SK-N-SH treated with all-trans-retinoic acid at 6 μM for 48 hours (cell line): ENCODE measurements at regions not wholly inside any gene's neighbourhood (a gene's known extent, or its start where the extent isn't known, plus 50 kb on each side); places are given as distances from the start of the nearest gene placed in this dataset.

Source experiments
- ATAC-seq: fragments of 200-7000 bp; cut with Tn5 transposase; 3 replicates; pipeline ENCODE4 v1.9.1; 2020; ENCODE audit warnings: mild to moderate bottlenecking, moderate library complexity
- ARNTL ChIP-seq: fragments of 450-650 bp; formaldehyde crosslinking; IDR thresholded peaks from 2 replicates; pipeline ENCODE4 v1.5.0; 2020; ENCODE audit warnings: low read depth, mild to moderate bottlenecking, moderate library complexity, borderline replicate concordance
- BACH2 ChIP-seq: fragments of 250-450 bp; sonication (Bioruptor Pico); IDR thresholded peaks from 2 replicates; pipeline ENCODE4 v1.9.0; 2021; ENCODE audit warnings: mild to moderate bottlenecking, borderline replicate concordance
- CSDC2 ChIP-seq: fragments of 250-450 bp; sonication (Bioruptor Pico); IDR thresholded peaks from 2 replicates; pipeline ENCODE4 v1.5.0; 2020; ENCODE audit warnings: mild to moderate bottlenecking, moderate library complexity
- GLIS3 ChIP-seq: fragments of 250-450 bp; sonication (Bioruptor Pico); IDR thresholded peaks from 2 replicates; pipeline ENCODE4 v1.5.0; 2020; ENCODE audit warnings: mild to moderate bottlenecking, moderate library complexity
- ISL1 ChIP-seq: fragments of 250-450 bp; sonication (Bioruptor Pico); IDR thresholded peaks from 2 replicates; pipeline ENCODE4 v2.1.2; 2022; ENCODE audit warnings: mild to moderate bottlenecking, moderate library complexity
- OSR1 ChIP-seq: fragments of 250-450 bp; sonication (Bioruptor Pico); IDR thresholded peaks from 2 replicates; pipeline ENCODE4 v1.8.0; 2022; ENCODE audit warnings: moderate library complexity, mild to moderate bottlenecking, inconsistent platforms
- PATZ1 ChIP-seq: fragments of 250-450 bp; sonication (Bioruptor Pico); IDR thresholded peaks from 2 replicates; pipeline ENCODE4 v1.8.0; 2020; ENCODE audit warnings: mild to moderate bottlenecking, moderate library complexity, borderline replicate concordance
- POU6F1 ChIP-seq: fragments of 250-450 bp; sonication (Bioruptor Pico); IDR thresholded peaks from 2 replicates; pipeline ENCODE4 v1.8.0; 2021; ENCODE audit warnings: low read depth, mild to moderate bottlenecking, moderate library complexity, borderline replicate concordance
- RARB ChIP-seq: fragments of 250-450 bp; sonication (Bioruptor Pico); IDR thresholded peaks from 2 replicates; pipeline ENCODE4 v1.8.0; 2021; ENCODE audit warnings: mild to moderate bottlenecking, moderate library complexity
- SNAI2 ChIP-seq: fragments of 250-450 bp; sonication (Bioruptor Pico); IDR thresholded peaks from 2 replicates; pipeline ENCODE4 v1.5.0; 2020; ENCODE audit warnings: mild to moderate bottlenecking, moderate library complexity
- TCF4 ChIP-seq: fragments of 250-450 bp; sonication (Bioruptor Pico); IDR thresholded peaks from 2 replicates; pipeline ENCODE4 v1.8.0; 2021; ENCODE audit warnings: mild to moderate bottlenecking, moderate library complexity, borderline replicate concordance
- TOX ChIP-seq: fragments of 250-450 bp; sonication (Bioruptor Pico); IDR thresholded peaks from 2 replicates; pipeline ENCODE4 v1.8.0; 2021; ENCODE audit warnings: mild to moderate bottlenecking, moderate library complexity, borderline replicate concordance
- TSHZ2 ChIP-seq: fragments of 250-450 bp; sonication (Bioruptor Pico); IDR thresholded peaks from 2 replicates; pipeline ENCODE4 v1.5.0; 2020; ENCODE audit warnings: mild to moderate bottlenecking, moderate library complexity
- ZC3H10 ChIP-seq: fragments of 250-450 bp; sonication (Bioruptor Pico); IDR thresholded peaks from 2 replicates; pipeline ENCODE4 v1.5.1; 2021; ENCODE audit warnings: mild to moderate bottlenecking, moderate library complexity
- ZFP30 ChIP-seq: fragments of 450-650 bp; formaldehyde crosslinking; IDR thresholded peaks from 2 replicates; pipeline ENCODE4 v1.5.0; 2022; ENCODE audit warnings: mild to moderate bottlenecking, moderate library complexity
- ZNF565 ChIP-seq: fragments of 450-650 bp; formaldehyde crosslinking; conservative IDR thresholded peaks from 2 replicates; pipeline ENCODE4 v1.5.0; 2020; ENCODE audit warnings: low read depth, mild to moderate bottlenecking, moderate library complexity
- ZNF70 ChIP-seq: fragments of 450-650 bp; formaldehyde crosslinking; IDR thresholded peaks from 2 replicates; pipeline ENCODE4 v1.5.0; 2020; ENCODE audit warnings: mild to moderate bottlenecking, moderate library complexity
- ZNF8 ChIP-seq: fragments of 450-650 bp; formaldehyde crosslinking; IDR thresholded peaks from 2 replicates; pipeline ENCODE4 v1.5.0; 2020; ENCODE audit warnings: mild to moderate bottlenecking, moderate library complexity

GRCh38 chr11:15560689-15561467 is 446.2 kb downstream of the INSC start:
- TF ChIP-seq POU6F1 (CRISPR knock-in tag) (no peak), TSHZ2 (no peak), RARB (CRISPR knock-in tag) (no peak), ZC3H10 (CRISPR knock-in tag) (no peak), CSDC2 (CRISPR knock-in tag) (no peak), ZNF70 (CRISPR knock-in tag) (no peak), TOX (CRISPR knock-in tag) (no peak)
- no peak for ATAC-seq

GRCh38 chr11:15562230-15562629 is 447.5 kb downstream of the INSC start:
- no peak for TF ChIP-seq ZNF70 (CRISPR knock-in tag)
- ATAC-seq, result no peak

GRCh38 chr11:15563054-15563453 is 448.3 kb downstream of the INSC start:
- ATAC-seq, result no peak

More at GRCh38 chr11:15563054-15563453, 448.3 kb downstream of the INSC start:
- TF ChIP-seq OSR1 (CRISPR knock-in tag), result no peak
- no peak for TF ChIP-seq ARNTL
- no peak for TF ChIP-seq PATZ1 (CRISPR knock-in tag)
- TF ChIP-seq TSHZ2, result no peak
- no peak for TF ChIP-seq TOX (CRISPR knock-in tag)
- no peak for TF ChIP-seq GLIS3
- no peak for TF ChIP-seq RARB (CRISPR knock-in tag)
- no peak for TF ChIP-seq ISL1 (CRISPR knock-in tag)
- no peak for TF ChIP-seq ZNF565 (CRISPR knock-in tag)
- TF ChIP-seq ZNF8 (CRISPR knock-in tag), result no peak
- no peak for TF ChIP-seq ZNF70 (CRISPR knock-in tag)
- TF ChIP-seq SNAI2 (CRISPR knock-in tag), result no peak
- TF ChIP-seq BACH2, result no peak
- no peak for TF ChIP-seq ZFP30 (CRISPR knock-in tag)
- no peak for TF ChIP-seq TCF4 (CRISPR knock-in tag)
- no peak for TF ChIP-seq POU6F1 (CRISPR knock-in tag)
- TF ChIP-seq ZC3H10 (CRISPR knock-in tag), result no peak
- no peak for TF ChIP-seq CSDC2 (CRISPR knock-in tag)
